Duodenal mucosa (tissue), 2 donors: ENCODE measurements at regions not wholly inside any gene's neighbourhood (a gene's known extent, or its start where the extent isn't known, plus 50 kb on each side); places are given as distances from the start of the nearest gene placed in this dataset.

Experiments used
- H3K27ac ChIP-seq: one replicate; pipeline ENCODE4 v1.7.0; 2013; ENCODE audit warnings: low read depth, low read length
- H3K27me3 ChIP-seq, 2 donors: one replicate each; pipeline ENCODE4 v1.7.0; 2013; ENCODE audit warnings: low read length in 2 of 2, control low read depth in 1 of 2; ENCODE audit not compliant: insufficient read depth in 2 of 2, control insufficient read depth in 1 of 2
- H3K36me3 ChIP-seq, 2 donors: one replicate each; pipeline ENCODE4 v1.7.0; 2013; ENCODE audit warnings: low read length in 2 of 2, control low read depth in 1 of 2; ENCODE audit not compliant: insufficient read depth in 2 of 2, control insufficient read depth in 1 of 2
- H3K4me1 ChIP-seq, 2 donors: one replicate each; pipeline ENCODE4 v1.7.0; 2013; ENCODE audit warnings: low read length in 2 of 2, control low read depth in 1 of 2; ENCODE audit not compliant: insufficient read depth in 2 of 2, control insufficient read depth in 1 of 2
- H3K4me3 ChIP-seq, 2 donors: one replicate each; pipeline ENCODE4 v1.7.0; 2013; ENCODE audit warnings: low read length in 2 of 2, low read depth in 1 of 2
- H3K9ac ChIP-seq, 2 donors: one replicate each; pipeline ENCODE4 v1.7.0; 2013; ENCODE audit warnings: low read length in 2 of 2, low read depth in 1 of 2
- H3K9me3 ChIP-seq, 2 donors: one replicate each; pipeline ENCODE4 v1.7.0; 2013; ENCODE audit warnings: low read length in 2 of 2, control low read depth in 1 of 2; ENCODE audit not compliant: control insufficient read depth in 1 of 2

- H3K27me3 ChIP-seq: no peaks in the 10 kb centered on the region
- no peak overlapping the region for H3K27ac ChIP-seq
- no peaks in the 10 kb centered on the region for H3K4me1 ChIP-seq
- H3K9ac ChIP-seq: no peak overlapping the region
- H3K4me3 ChIP-seq: no peak overlapping the region
- H3K36me3 ChIP-seq: no peaks in the 10 kb centered on the region
- H3K9me3 ChIP-seq: no peaks in the 10 kb centered on the region
These were observed 667.7 kb downstream of the DIAPH3 start for GRCh38 chr13:59495936-59496512.

GRCh38 chr13:59497621-59498247 is 666.0 kb downstream of the DIAPH3 start:
- Histone ChIP-seq H3K36me3 (no peaks in the 10 kb centered on the region), H3K27me3 (no peaks in the 10 kb centered on the region), H3K9ac (no peak overlapping the region), H3K4me1 (no peaks in the 10 kb centered on the region), H3K4me3 (no peak overlapping the region), H3K27ac (no peak overlapping the region), H3K9me3 (no peaks in the 10 kb centered on the region)

GRCh38 chr13:59501004-59501403 is 662.7 kb downstream of the DIAPH3 start:
- Histone ChIP-seq H3K9me3 (no peaks in the 10 kb centered on the region), H3K27me3 (no peaks in the 10 kb centered on the region), H3K4me3 (no peak overlapping the region), H3K36me3 (no peaks in the 10 kb centered on the region), H3K27ac (no peak overlapping the region), H3K9ac (no peak overlapping the region), H3K4me1 (no peaks in the 10 kb centered on the region)

GRCh38 chr13:59504407-59504806 is 659.3 kb downstream of the DIAPH3 start:
- no peak overlapping the region for H3K9ac ChIP-seq
- H3K27me3 ChIP-seq: no peaks in the 10 kb centered on the region
- no peak overlapping the region for H3K4me3 ChIP-seq
- H3K27ac ChIP-seq: no peak overlapping the region
- no peaks in the 10 kb centered on the region for H3K36me3 ChIP-seq
- H3K4me1 ChIP-seq: no peaks in the 10 kb centered on the region
- H3K9me3 ChIP-seq: no peaks in the 10 kb centered on the region

GRCh38 chr13:59510386-59510785 is 653.3 kb downstream of the DIAPH3 start:
- Histone ChIP-seq H3K9me3 (no peaks in the 10 kb centered on the region), H3K27me3 (no peaks in the 10 kb centered on the region), H3K4me1 (no peaks in the 10 kb centered on the region), H3K36me3 (no peaks in the 10 kb centered on the region), H3K9ac (no peak overlapping the region), H3K27ac (no peak overlapping the region), H3K4me3 (no peak overlapping the region)

- no peaks in the 10 kb centered on the region for H3K36me3 ChIP-seq
These were observed 650.0 kb downstream of the DIAPH3 start for GRCh38 chr13:59513686-59514085.

GRCh38 chr13:59514316-59514715 is 649.4 kb downstream of the DIAPH3 start:
- Histone ChIP-seq H3K36me3 (no peaks in the 10 kb centered on the region), H3K27me3 (no peaks in the 10 kb centered on the region), H3K27ac (no peak overlapping the region), H3K9me3 (no peaks in the 10 kb centered on the region), H3K4me1 (no peaks in the 10 kb centered on the region), H3K9ac (no peak overlapping the region), H3K4me3 (no peak overlapping the region)

More at GRCh38 chr13:59513686-59514085, 650.0 kb downstream of the DIAPH3 start:
- Histone ChIP-seq H3K4me3 (no peak overlapping the region), H3K9me3 (no peaks in the 10 kb centered on the region), H3K4me1 (no peaks in the 10 kb centered on the region), H3K27ac (no peak overlapping the region), H3K9ac (no peak overlapping the region), H3K27me3 (no peaks in the 10 kb centered on the region)

GRCh38 chr13:59519819-59520218 is 643.9 kb downstream of the DIAPH3 start:
- Histone ChIP-seq H3K27ac (no peak overlapping the region), H3K9ac (no peak overlapping the region), H3K27me3 (no peaks in the 10 kb centered on the region), H3K9me3 (no peaks in the 10 kb centered on the region), H3K4me1 (no peaks in the 10 kb centered on the region), H3K36me3 (no peaks in the 10 kb centered on the region), H3K4me3 (no peak overlapping the region)

- no peak overlapping the region for H3K27ac ChIP-seq
- no peaks in the 10 kb centered on the region for H3K9me3 ChIP-seq
- no peaks in the 10 kb centered on the region for H3K36me3 ChIP-seq
- no peaks in the 10 kb centered on the region for H3K27me3 ChIP-seq
- H3K9ac ChIP-seq: no peak overlapping the region
- H3K4me3 ChIP-seq: no peak overlapping the region
- no peaks in the 10 kb centered on the region for H3K4me1 ChIP-seq
These were observed 642.2 kb downstream of the DIAPH3 start for GRCh38 chr13:59521549-59521948.

- H3K27me3 ChIP-seq: no peaks in the 10 kb centered on the region
- H3K27ac ChIP-seq: no peak overlapping the region
- H3K9ac ChIP-seq: no peak overlapping the region
- H3K4me1 ChIP-seq: no peaks in the 10 kb centered on the region
- H3K4me3 ChIP-seq: no peak overlapping the region
- no peaks in the 10 kb centered on the region for H3K9me3 ChIP-seq
- H3K36me3 ChIP-seq: no peaks in the 10 kb centered on the region
These were observed 641.1 kb downstream of the DIAPH3 start for GRCh38 chr13:59522652-59523051.
